SK-N-SH treated with all-trans-retinoic acid at 6 μM for 48 hours (cell line): ENCODE measurements at regions not wholly inside any gene's neighbourhood (a gene's known extent, or its start where the extent isn't known, plus 50 kb on each side); places are given as distances from the start of the nearest gene placed in this dataset.

Source experiments
- ATAC-seq: fragments of 200-7000 bp; cut with Tn5 transposase; 3 replicates; pipeline ENCODE4 v1.9.1; 2020; ENCODE audit warnings: mild to moderate bottlenecking, moderate library complexity
- ARNTL ChIP-seq: fragments of 450-650 bp; formaldehyde crosslinking; IDR thresholded peaks from 2 replicates; pipeline ENCODE4 v1.5.0; 2020; ENCODE audit warnings: low read depth, mild to moderate bottlenecking, moderate library complexity, borderline replicate concordance
- BACH2 ChIP-seq: fragments of 250-450 bp; sonication (Bioruptor Pico); IDR thresholded peaks from 2 replicates; pipeline ENCODE4 v1.9.0; 2021; ENCODE audit warnings: mild to moderate bottlenecking, borderline replicate concordance
- CREB5 ChIP-seq: fragments of 250-450 bp; sonication (Bioruptor Pico); IDR thresholded peaks from 2 replicates; pipeline ENCODE4 v1.5.1; 2020; ENCODE audit warnings: low read depth, mild to moderate bottlenecking, moderate library complexity
- CSDC2 ChIP-seq: fragments of 250-450 bp; sonication (Bioruptor Pico); IDR thresholded peaks from 2 replicates; pipeline ENCODE4 v1.5.0; 2020; ENCODE audit warnings: mild to moderate bottlenecking, moderate library complexity
- CSRNP3 ChIP-seq: fragments of 250-450 bp; sonication (Bioruptor Pico); IDR thresholded peaks from 2 replicates; pipeline ENCODE4 v1.5.1; 2021; ENCODE audit warnings: mild to moderate bottlenecking, moderate library complexity
- ESRRG ChIP-seq: fragments of 250-450 bp; sonication (Bioruptor Pico); IDR thresholded peaks from 2 replicates; pipeline ENCODE4 v1.6.1; 2021; ENCODE audit warnings: mild to moderate bottlenecking
- GLIS3 ChIP-seq: fragments of 250-450 bp; sonication (Bioruptor Pico); IDR thresholded peaks from 2 replicates; pipeline ENCODE4 v1.5.0; 2020; ENCODE audit warnings: mild to moderate bottlenecking, moderate library complexity
- ISL1 ChIP-seq: fragments of 250-450 bp; sonication (Bioruptor Pico); IDR thresholded peaks from 2 replicates; pipeline ENCODE4 v2.1.2; 2022; ENCODE audit warnings: mild to moderate bottlenecking, moderate library complexity
- OSR1 ChIP-seq: fragments of 250-450 bp; sonication (Bioruptor Pico); IDR thresholded peaks from 2 replicates; pipeline ENCODE4 v1.8.0; 2022; ENCODE audit warnings: moderate library complexity, mild to moderate bottlenecking, inconsistent platforms
- PATZ1 ChIP-seq: fragments of 250-450 bp; sonication (Bioruptor Pico); IDR thresholded peaks from 2 replicates; pipeline ENCODE4 v1.8.0; 2020; ENCODE audit warnings: mild to moderate bottlenecking, moderate library complexity, borderline replicate concordance
- POU6F1 ChIP-seq: fragments of 250-450 bp; sonication (Bioruptor Pico); IDR thresholded peaks from 2 replicates; pipeline ENCODE4 v1.8.0; 2021; ENCODE audit warnings: low read depth, mild to moderate bottlenecking, moderate library complexity, borderline replicate concordance
- PPARA ChIP-seq: fragments of 250-450 bp; sonication (Bioruptor Pico); IDR thresholded peaks from 2 replicates; pipeline ENCODE4 v1.5.0; 2020; ENCODE audit warnings: mild to moderate bottlenecking, borderline replicate concordance
- RARB ChIP-seq: fragments of 250-450 bp; sonication (Bioruptor Pico); IDR thresholded peaks from 2 replicates; pipeline ENCODE4 v1.8.0; 2021; ENCODE audit warnings: mild to moderate bottlenecking, moderate library complexity
- TCF4 ChIP-seq: fragments of 250-450 bp; sonication (Bioruptor Pico); IDR thresholded peaks from 2 replicates; pipeline ENCODE4 v1.8.0; 2021; ENCODE audit warnings: mild to moderate bottlenecking, moderate library complexity, borderline replicate concordance
- TOX ChIP-seq: fragments of 250-450 bp; sonication (Bioruptor Pico); IDR thresholded peaks from 2 replicates; pipeline ENCODE4 v1.8.0; 2021; ENCODE audit warnings: mild to moderate bottlenecking, moderate library complexity, borderline replicate concordance
- TSHZ2 ChIP-seq: fragments of 250-450 bp; sonication (Bioruptor Pico); IDR thresholded peaks from 2 replicates; pipeline ENCODE4 v1.5.0; 2020; ENCODE audit warnings: mild to moderate bottlenecking, moderate library complexity
- ZC3H10 ChIP-seq: fragments of 250-450 bp; sonication (Bioruptor Pico); IDR thresholded peaks from 2 replicates; pipeline ENCODE4 v1.5.1; 2021; ENCODE audit warnings: mild to moderate bottlenecking, moderate library complexity
- ZFP3 ChIP-seq: fragments of 250-450 bp; sonication (Bioruptor Pico); IDR thresholded peaks from 2 replicates; pipeline ENCODE4 v1.5.0; 2020; ENCODE audit warnings: mild to moderate bottlenecking, moderate library complexity
- ZNF70 ChIP-seq: fragments of 450-650 bp; formaldehyde crosslinking; IDR thresholded peaks from 2 replicates; pipeline ENCODE4 v1.5.0; 2020; ENCODE audit warnings: mild to moderate bottlenecking, moderate library complexity
- ZNF8 ChIP-seq: fragments of 450-650 bp; formaldehyde crosslinking; IDR thresholded peaks from 2 replicates; pipeline ENCODE4 v1.5.0; 2020; ENCODE audit warnings: mild to moderate bottlenecking, moderate library complexity

GRCh38 chr9:4424038-4424437 is 66.2 kb upstream of the SLC1A1 start:
- ATAC-seq = no peak
- TF ChIP-seq CREB5 (CRISPR knock-in tag) = no peak
- TF ChIP-seq PATZ1 = no peak
- no peak for TF ChIP-seq TOX
- no peak for TF ChIP-seq ISL1
- TF ChIP-seq, all 23 proteins: peak for 0

- TF ChIP-seq BACH2 (CRISPR knock-in tag) (no peak), CSDC2 (no peak), CREB5 (CRISPR knock-in tag) (no peak), POU6F1 (CRISPR knock-in tag) (no peak), GLIS3 (CRISPR knock-in tag) (no peak), ARNTL (CRISPR knock-in tag) (no peak), PPARA (no peak), OSR1 (CRISPR knock-in tag) (no peak), TSHZ2 (CRISPR knock-in tag) (no peak), ZNF70 (CRISPR knock-in tag) (no peak), TCF4 (CRISPR knock-in tag) (no peak), ESRRG (CRISPR knock-in tag) (no peak), PATZ1 (no peak), RARB (no peak), ZFP3 (no peak), ISL1 (no peak), TOX (no peak), CSRNP3 (CRISPR knock-in tag) (no peak), ZC3H10 (CRISPR knock-in tag) (no peak), ZNF8 (no peak)
- no peak for ATAC-seq
Observed at GRCh38 chr9:4423207-4423610, 67.1 kb upstream of the SLC1A1 start.
